HG02943 (cell line): ENCODE measurements at regions not wholly inside any gene's neighbourhood (a gene's known extent, or its start where the extent isn't known, plus 50 kb on each side); places are given as distances from the start of the nearest gene placed in this dataset.
A peak's percentile ranks its signal among the peaks of the same experiment; 100 is the strongest.

Experiments
- ATAC-seq: cut with Tn5 transposase; IDR thresholded peaks from one replicate; pipeline ENCODE4 v1.9.1; 2021; ENCODE audit warnings: mild to moderate bottlenecking, low read depth, moderate library complexity; ENCODE audit not compliant: unreplicated experiment

DNA sequence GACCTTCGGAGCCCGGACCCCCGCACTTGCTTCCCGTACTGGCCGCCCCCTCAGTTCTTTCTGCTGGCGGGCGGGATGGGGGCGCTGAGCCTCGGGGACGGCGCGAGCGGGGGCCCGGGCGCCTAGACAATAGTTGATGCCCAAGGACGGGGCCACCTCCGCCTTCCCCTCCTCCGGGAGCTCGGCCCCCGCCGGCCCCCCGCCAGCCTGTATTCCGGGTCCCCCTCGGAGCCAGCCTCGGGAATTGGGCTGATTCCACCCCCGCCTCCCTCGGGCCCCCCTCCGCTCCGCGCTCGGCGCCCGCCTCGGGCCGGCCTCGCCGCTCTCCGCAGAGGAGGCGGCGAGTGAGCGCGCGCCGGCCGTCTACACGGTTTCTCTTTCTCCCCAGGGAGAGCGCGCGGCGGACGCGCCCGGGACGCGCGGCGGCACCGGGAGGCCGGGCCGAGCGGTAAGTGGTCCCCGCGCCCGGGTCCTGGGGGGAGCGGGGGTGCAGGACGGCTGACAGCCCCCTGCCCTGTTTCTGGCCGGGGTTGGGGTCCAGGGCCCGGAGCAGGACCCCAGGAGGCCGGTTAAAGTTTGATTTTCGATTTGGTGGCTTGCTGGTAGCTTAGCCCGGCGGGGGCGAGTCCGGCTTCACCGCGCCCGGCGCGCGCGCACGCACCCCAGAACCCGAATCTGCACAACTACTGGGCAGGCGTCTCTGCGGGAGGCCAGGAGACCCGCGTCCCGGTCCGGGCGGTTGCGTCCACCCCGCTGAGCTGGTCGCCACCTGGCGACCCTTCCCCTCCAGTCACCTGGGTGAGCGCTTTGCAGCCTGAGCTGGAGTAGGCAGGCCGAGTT lies 413.7 kb downstream of the PCNX1 start:
- ATAC-seq: peak; percentile 24

DNA sequence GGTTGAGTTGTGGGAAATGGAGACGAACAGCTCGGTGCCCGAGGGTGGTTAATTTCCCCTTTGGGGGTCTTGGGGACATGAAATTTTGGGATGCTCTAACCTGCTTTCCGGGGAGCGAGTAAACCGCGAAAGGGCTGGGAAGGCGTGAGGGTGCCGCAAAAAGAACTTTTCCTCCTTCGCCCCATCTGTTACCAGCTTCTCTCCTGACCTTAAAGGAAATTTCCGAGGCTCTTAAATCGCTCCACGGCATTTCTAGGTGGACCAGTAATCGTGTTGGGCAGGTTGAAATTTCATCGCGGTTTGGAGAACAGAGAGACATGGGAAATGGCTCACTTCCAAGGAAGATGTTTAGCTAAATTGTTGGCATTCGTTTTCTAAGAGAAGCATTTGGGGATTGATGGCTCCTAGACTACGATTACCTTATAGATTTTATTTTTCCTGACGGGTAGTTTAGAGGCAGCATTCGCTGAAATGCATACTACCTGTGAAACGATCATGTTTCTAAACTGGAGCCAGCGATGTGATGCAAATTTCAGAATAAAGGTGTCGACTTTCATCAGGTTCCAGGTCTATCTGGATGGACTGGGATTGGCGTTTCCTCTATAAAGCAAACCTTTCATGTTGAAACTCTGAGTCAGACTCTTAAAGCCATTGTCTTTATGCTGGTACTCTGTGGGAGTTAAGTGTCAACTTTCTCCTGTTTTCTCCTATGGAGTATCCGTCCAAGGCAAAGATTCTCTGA lies 414.5 kb downstream of the PCNX1 start:
- no peak for ATAC-seq

DNA sequence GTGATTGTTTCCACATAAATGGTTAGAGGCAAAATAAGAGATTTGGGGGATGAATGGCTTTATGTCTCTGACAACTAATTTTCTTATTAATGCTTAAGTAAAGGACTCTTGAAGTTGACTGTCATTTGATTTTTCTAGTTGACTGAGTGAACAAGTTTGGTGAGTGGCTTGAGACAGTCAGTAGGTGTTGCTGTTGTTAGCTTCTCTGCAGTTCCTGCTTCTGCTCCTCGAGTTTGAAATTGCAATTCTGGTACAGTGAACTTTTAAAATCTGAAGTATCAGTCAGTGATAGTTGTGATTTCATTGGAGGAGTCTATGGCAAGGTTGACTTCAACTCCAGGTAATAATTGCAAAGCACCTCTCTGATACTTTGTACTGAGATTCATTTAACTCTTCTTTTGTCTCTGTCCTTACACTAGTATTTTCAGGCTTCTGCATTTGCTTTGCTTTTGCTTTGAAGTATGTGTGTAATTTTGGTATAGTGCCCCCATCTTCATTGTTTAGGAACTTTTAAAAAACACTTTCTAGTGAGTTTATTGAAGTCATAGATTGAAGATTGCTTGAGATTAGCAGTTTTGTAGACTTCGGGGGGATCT lies 415.5 kb downstream of the PCNX1 start:
- no peak for ATAC-seq

DNA sequence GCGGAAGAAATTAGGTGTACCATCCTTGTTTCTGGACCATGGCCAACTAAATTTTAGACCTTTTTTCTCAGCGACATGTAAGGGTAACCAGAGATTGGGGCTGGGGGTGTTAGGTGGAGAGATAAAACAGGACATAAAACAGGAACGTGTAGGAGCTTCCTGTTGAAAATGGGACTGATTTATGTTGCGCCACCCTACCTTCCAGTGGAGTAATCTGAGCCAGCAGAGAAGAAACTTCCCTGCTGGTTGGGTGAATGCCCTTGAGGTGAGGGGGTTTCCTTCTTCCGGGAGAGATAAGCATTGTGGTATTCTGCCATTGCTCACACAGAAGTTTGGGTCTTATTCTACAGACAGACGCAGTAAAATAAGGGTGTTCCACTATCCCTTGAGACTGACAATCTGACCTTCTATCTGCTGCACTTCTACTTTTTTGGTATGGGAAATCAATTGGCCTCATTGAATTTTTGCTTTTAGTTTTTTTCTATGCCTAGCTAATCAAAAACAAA lies 417.6 kb downstream of the PCNX1 start:
- no peak for ATAC-seq

DNA sequence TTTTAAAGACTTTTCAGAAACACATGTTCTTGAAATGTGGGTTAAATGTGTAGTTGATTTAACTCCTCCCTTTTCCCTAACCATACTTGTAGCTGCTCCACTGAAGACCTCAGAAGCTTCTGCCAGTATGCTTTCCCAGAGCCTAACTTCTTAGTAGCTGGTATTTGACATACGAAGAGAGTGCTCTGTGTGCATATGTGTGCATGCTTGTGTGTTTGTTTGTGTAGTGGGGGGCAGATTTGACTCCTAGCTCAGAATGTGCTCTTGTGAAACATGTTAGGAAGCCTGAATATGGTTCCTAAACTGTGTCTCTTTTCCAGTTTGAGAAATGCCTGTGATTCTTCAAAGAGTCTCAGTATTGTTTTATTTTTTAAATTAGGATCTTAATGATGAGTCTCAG lies 420.4 kb downstream of the PCNX1 start:
- ATAC-seq: no peak

DNA sequence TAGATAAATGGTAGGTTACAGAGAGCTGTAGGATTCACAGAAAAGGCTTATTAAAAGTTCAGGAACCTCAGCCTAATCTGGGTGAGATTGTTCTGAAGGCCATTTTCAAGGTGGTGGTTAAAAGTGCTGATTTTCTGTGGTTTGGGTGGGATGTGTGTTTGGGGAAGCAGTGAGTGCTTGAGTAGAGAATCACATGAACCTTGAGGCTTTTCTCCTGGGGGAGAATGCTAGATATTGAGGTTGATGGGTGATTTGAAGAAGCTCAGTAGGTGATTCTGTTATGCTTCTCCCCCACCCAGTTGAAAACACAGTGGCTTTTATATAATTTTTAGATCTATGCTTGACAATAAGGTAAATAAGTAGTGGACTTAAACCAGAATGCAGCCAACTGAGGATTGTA lies 420.9 kb downstream of the PCNX1 start:
- ATAC-seq: no peak

DNA sequence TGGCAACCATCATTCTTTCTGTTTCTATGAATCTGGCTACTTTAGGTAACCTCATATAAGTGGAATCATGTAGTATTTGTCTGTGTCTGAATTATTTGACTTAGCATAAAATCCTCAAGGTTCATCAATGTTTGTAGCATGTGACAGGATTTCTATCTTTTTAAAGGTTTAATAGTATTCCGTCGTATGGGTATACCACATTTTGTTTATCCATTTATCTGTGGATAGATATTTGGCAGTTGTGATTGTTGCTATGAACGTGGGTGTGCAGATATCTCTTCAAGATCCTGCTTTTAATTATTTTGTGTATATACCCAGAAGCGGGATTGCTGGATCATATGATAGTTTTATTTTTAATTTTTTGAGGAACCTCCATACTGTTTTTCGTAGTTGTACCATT lies 421.7 kb downstream of the PCNX1 start:
- ATAC-seq: no peak

DNA sequence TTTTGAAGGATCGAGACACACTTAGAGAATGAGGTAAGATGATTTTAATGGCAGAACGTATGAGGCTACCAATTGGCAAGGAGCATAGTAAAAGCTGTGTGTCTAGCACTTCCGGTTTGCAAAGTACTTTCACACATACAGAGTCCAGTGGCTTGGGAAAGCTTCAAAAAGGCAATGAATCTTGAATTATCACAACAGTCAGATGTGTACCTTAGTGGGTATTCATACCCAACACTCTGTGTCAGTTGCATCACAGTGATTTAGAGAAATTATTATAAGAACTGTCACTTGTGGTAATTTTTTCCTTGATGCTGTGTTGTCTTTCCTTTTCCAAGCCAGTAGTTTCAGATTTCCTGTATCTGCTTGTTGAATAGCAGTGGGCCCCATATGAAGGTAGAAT lies 424.1 kb downstream of the PCNX1 start:
- no peak for ATAC-seq

DNA sequence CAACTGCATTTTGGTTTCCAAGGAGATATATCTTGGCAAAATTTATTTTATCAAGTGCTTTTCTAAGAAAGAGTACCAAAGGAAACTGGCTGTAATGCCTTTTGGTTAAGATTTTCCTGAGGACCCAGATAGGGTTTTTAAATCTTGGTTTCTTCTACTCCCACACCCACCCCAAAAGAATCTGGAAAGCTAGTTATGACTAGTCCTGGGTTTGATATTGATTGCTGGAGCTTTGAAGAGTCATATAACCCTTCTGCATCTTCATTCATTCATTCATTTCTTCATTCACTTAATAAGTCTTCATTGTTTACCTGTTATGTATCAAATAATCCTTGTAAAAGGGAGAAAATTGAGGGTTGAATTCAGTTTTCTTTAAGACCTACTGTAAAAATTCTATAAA lies 425.2 kb downstream of the PCNX1 start:
- ATAC-seq: no peak

DNA sequence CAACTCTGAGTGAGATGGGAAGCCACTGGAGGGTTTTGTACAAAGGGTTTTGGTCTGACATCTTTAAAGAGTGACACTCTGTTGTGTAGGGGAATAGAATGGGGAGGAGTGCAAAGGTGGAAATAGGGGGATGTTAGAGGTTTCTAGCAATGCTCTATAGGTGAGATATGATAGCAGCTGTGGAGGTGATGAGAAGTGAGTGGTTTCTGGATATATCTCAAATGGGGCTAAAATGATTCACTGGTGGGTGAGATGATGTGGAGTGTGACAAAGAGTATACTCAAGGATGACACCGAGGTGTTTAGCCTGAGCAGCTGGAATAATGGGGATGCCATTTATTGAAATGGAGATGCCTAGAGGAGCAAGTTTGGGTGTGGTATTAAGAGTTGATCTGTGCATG lies 426.4 kb downstream of the PCNX1 start:
- no peak for ATAC-seq

DNA sequence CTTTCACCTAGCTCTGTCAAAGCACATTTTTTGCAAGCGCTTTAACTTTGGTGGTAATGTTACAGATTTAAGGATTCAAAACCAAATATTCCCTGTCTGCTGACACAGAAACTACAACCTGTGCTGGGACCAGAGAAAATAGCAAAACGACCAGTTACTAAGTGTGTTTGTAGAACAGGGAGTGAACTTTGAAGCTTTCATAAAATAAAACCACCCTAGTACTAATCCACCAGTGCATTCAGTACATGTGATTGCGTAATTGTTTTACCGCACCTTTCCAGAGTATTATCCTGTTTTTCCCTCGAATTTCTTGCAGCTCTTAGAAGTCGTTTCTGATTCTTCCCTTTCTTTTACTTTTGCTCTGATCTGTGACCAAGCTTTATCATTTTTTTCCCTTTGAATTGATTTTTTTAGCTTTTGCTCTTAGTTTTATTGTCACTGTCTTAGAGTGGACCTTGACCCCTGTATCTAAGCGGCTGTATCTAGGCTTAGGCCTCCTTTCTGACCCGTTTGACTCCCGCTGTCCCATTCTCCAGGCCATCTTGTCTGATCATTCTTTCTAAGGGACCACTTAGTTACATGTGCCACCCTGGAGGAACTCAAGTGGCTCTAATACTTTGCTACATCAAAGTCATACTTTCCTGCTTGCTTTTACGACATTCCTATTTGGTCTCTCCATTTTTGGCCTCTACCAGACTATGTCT lies 429.4 kb downstream of the PCNX1 start:
- ATAC-seq: no peak

DNA sequence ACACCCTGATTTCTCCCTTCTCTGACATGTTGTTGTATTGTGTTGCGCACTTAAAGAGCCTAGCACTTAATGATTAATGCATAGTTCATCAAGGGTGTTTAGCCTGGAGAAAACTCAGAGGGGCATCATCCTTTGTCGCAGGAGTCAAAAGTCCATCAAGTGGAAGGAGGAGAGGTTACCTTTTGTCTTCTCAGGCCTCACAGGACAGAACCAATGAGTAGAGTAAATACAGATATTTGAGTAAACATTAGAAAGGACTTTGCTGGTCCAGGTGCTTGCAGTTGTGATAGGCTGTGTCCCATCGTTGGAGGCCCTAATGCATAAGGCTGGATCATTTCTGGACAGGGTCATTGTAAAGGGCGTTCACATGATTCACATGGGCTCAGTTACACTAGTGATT lies 430.9 kb downstream of the PCNX1 start:
- no peak for ATAC-seq

DNA sequence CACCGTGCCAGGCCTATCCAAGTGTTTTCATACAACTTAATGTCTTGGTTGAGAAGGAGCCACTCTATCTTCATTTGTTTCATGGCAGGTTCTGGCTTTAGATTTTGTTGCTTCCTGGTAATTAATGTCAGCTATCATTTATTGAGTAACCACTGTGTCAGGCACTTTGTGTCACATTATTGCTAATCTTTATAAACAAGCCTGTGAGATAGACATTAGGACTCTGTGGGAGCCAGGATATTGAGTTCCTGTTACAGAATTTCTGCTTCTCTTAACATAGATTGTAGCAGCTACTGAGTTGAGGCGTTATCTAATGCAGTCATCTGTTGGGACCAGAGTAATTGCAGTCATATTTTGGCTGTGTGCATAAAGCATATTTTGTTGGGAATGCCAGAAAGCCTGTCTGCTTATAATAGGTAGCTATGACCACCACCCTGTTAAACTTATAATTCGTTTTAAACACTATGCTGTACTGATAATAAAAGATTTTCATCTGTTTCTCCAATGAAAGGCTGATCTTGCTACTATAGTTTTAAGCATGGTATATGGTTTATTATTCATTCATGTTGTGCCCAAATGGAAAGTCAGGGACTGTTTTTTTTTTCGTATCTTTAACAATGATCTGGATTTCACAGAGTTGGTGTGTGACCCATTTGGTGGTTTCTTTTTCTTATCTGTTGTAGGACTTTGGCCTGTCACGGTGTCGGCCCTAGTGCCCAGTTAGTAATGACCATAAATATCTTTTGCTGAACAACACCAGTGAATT lies 432.6 kb downstream of the PCNX1 start:
- ATAC-seq: no peak

DNA sequence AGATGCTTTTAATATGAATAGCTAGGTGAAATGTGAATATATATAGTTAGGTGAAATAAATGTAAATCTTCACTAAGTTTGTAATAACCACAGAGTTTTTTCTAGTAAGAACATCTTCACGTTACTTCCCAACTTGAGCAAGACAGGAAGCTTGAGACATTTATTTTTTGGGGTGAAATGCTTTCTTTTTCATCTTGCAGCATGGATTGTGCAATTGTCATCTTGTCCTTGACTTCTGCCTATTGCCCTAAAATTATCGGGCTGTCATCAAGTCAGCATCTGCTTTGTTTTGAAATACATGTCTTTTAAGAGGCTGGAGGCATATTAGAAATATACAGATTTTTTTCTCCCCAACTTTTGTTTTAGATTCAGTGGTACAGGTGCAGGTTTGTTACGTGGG lies 433.9 kb downstream of the PCNX1 start:
- ATAC-seq: no peak

DNA sequence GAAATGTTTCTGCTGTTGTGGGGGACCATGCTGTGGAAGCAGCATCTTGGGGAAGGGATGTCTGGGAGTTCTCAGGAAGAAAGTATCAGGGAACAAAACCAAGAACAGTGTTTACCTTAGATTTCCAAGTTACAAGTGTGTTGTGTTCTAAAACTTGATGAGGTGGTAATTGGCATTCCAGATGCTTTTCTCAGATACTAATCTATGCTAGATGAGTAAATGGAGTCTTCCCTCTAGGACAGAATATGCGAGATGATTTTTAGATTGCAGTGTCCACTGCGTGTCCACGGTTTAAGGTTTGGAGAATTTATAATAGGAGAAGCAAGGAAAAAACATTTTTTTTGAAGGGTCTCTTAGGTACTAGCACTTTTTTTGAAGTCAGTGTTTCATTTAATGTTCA lies 436.5 kb downstream of the PCNX1 start:
- no peak for ATAC-seq

DNA sequence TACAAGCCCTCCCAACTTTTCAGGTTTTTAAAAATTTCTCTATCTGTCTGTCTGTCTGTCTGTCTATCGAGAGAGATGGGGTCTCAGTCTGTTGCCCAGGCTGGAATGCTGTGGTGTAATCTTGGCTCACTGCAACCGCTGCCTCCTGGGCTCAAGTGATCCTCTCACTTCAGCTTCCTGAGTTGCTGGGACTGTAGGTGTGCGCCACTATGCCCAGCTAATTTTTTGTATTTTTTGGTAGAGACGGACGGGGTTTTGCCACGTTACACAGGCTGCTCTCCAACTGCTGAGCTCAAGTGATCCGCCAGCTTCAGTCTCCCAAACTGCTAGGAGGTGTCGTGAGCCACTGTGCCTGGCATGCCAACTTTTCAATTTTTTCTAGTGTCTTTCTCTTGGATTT lies 437.2 kb downstream of the PCNX1 start:
- no peak for ATAC-seq

DNA sequence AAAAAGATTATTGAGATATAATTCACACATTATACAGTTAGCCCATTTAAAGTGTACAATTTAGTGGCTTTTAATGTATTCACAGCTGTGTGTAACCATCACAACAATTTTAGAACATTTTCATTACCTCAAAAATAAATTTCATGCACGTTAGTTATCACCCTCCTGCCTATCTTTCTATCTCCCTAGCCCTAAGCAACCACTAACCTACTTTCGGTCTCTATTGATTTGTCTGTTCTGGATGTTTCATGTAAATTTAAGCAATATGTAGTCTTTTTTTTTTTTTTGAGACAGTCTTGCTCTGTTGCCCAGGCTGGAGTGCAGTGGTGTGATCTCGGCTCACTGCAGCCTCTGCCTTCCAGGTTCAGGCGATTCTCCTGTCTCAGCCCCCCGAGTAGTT lies 439.4 kb downstream of the PCNX1 start:
- ATAC-seq: no peak

DNA sequence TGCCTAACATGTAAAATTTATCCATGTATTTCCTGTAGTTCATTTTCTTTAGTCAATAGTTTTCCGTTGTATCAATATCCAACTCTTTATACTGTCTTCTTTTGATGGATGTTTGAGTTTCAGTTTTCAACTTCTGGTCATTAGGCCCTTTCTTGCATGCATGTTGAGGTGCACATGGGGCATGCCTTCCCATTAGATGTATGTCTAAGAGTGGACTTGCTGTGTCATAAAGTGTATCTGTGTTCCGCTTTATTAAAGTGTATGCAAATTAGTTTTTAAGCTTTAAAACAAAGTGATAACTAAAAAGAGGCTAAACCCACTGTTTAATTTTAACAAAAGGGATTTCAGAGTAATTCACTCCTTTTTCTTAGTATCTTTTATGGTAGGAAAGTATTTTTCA lies 441.1 kb downstream of the PCNX1 start:
- ATAC-seq: no peak

DNA sequence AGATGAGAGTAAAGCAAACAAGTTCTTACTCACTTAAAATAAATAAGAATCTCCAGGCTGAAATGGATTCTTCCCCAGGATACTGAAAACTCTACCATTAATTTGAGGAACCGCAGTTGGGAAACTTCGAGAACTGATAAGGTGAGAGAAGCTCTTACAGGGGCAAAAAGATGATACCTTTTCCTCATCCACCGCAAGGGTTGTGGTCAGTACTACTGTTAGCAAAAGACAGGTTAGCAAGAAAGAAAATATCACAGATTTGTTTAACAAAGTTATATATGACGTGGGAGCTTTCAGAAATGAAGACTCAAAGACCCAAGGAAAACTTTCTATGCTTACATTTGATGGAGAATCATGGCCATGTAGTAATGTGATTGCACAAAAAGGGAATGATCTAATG lies 441.6 kb downstream of the PCNX1 start:
- no peak for ATAC-seq

DNA sequence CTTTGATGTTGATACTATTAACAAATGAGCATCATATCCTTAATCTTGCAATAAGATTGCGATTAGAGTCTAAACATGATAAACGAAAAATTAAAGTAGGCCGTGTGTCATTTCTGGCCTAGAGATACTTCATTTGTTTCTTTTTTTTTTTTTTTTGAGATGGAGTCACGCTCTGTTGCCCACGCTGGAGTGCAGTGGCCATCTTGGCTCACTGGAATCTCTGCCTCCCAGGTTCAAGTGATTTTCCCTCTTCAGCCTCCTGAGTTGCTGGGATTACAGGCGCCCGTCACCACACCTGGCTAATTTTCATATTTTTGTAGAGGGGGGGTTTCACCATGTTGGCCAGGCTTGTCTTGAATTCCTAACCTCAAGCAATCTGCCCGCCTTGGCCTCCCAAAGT lies 446.9 kb downstream of the PCNX1 start:
- ATAC-seq: no peak
